Tibial nerve (tissue), 4 donors: ENCODE measurements at regions not wholly inside any gene's neighbourhood (a gene's known extent, or its start where the extent isn't known, plus 50 kb on each side); places are given as distances from the start of the nearest gene placed in this dataset.

Source experiments
- CTCF ChIP-seq, 5 experiments: fragments of 200-600 bp in 3 of 5; fragments of 450-650 bp in 2 of 5; sonication (generic) in 3 of 5; IDR thresholded peaks; one replicate each; pipeline ENCODE4 v1.5.1; 2016 to 2019; ENCODE audit warnings: antibody characterized with exemption in 5 of 5, mild to moderate bottlenecking in 3 of 5, moderate library complexity in 2 of 5
- EP300 ChIP-seq, 2 donors: sonication (generic); formaldehyde crosslinking; IDR thresholded peaks; one replicate each; pipeline ENCODE4 v1.6.1; 2017; ENCODE audit warnings: antibody characterized with exemption in 2 of 2, mild to moderate bottlenecking in 1 of 2
- POLR2A ChIP-seq, 2 donors: fragments of 450-650 bp; IDR thresholded peaks; one replicate each; pipeline ENCODE4 v1.6.1; 2017; ENCODE audit warnings: antibody characterized with exemption in 2 of 2, mild to moderate bottlenecking in 2 of 2, moderate library complexity in 2 of 2

DNA sequence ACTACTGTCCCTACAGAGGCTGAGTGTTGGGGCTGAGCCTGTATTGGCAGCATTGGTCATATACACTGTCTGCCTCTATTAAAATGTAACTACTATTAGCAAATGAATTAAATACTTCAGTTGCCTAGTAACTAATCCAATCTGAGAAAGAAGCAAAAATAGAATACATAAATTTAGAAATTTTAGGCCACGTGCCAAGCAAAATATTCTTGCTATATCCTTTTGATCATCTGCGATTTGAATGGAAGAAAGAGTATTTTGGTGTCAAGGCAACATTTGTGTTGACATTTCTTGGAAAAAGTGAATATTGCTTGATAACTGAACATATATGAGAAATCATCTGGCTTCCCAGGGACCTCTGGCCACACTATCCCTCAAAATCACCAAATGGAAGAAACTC is 148.2 kb upstream of the TOPAZ1 start:
- TF ChIP-seq POLR2A (IDR thresholded peaks at IDR 0.05) (no peak), CTCF (IDR thresholded peaks at IDR 0.05) (no peak), EP300 (IDR thresholded peaks at IDR 0.05) (no peak)
